ENCODE measurements at regions not wholly inside any gene's neighbourhood (a gene's known extent, or its start where the extent isn't known, plus 50 kb on each side); places are given as distances from the start of the nearest gene placed in this dataset.
A peak's percentile ranks its signal among the peaks of the same experiment; 100 is the strongest.

- peaks cover 12% of the 10 kb centered on the region for H3K4me1 Mint-ChIP-seq
- H3K4me3 Mint-ChIP-seq = no peak overlapping the region
- no peak for DNase-seq
- H3K27ac Mint-ChIP-seq = no peak overlapping the region
- H3K36me3 Mint-ChIP-seq (ENCODE audit: low read depth) = no peaks in the 10 kb centered on the region
- TF ChIP-seq CTCF (IDR thresholded peaks at IDR 0.05) = no peak
- H3K27me3 Mint-ChIP-seq (ENCODE audit: low read depth, poor library complexity) = peaks cover 18% of the 10 kb centered on the region
- H3K9me3 Mint-ChIP-seq = peaks cover 5% of the 10 kb centered on the region
These were observed 200.1 kb upstream of the GSE1 start for GRCh38 chr16:85412911-85413520.

GRCh38 chr16:85413691-85414663 is 199.1 kb upstream of the GSE1 start:
- Mint-ChIP-seq H3K4me1 (peaks cover 20% of the 10 kb centered on the region), H3K27ac (no peak overlapping the region)

GRCh38 chr16:85415196-85416090 is 197.7 kb upstream of the GSE1 start:
- peak; percentile 73 for DNase-seq
- Mint-ChIP-seq H3K36me3 (ENCODE audit: low read depth) (no peaks in the 10 kb centered on the region), H3K27ac (peak overlapping the region; percentile 71), H3K4me1 (peaks cover 20% of the 10 kb centered on the region), H3K9me3 (peaks cover 5% of the 10 kb centered on the region), H3K27me3 (ENCODE audit: low read depth, poor library complexity) (peaks cover 30% of the 10 kb centered on the region), H3K4me3 (no peak overlapping the region)
- TF ChIP-seq CTCF (IDR thresholded peaks at IDR 0.05) = no peak

More at GRCh38 chr16:85413691-85414663, 199.1 kb upstream of the GSE1 start:
- peaks cover 23% of the 10 kb centered on the region for H3K27me3 Mint-ChIP-seq (ENCODE audit: low read depth, poor library complexity)
- DNase-seq = no peak
- H3K9me3 Mint-ChIP-seq = peaks cover 5% of the 10 kb centered on the region
- TF ChIP-seq CTCF (IDR thresholded peaks at IDR 0.05) = no peak
- H3K36me3 Mint-ChIP-seq (ENCODE audit: low read depth) = no peaks in the 10 kb centered on the region
- H3K4me3 Mint-ChIP-seq = no peak overlapping the region

- Mint-ChIP-seq H3K9me3 (peaks cover 5% of the 10 kb centered on the region), H3K4me1 (peaks cover 27% of the 10 kb centered on the region), H3K36me3 (ENCODE audit: low read depth) (no peaks in the 10 kb centered on the region), H3K27me3 (ENCODE audit: low read depth, poor library complexity) (peaks cover 36% of the 10 kb centered on the region), H3K4me3 (no peak overlapping the region), H3K27ac (no peak overlapping the region)
- peak; percentile 68 for DNase-seq
- TF ChIP-seq CTCF (IDR thresholded peaks at IDR 0.05) = peak; percentile 63
These were observed 196.7 kb upstream of the GSE1 start for GRCh38 chr16:85416228-85417109.

Data from nephron progenitor cell (in vitro differentiated cells).